ENCODE measurements at regions not wholly inside any gene's neighbourhood (a gene's known extent, or its start where the extent isn't known, plus 50 kb on each side); places are given as distances from the start of the nearest gene placed in this dataset.

DNA sequence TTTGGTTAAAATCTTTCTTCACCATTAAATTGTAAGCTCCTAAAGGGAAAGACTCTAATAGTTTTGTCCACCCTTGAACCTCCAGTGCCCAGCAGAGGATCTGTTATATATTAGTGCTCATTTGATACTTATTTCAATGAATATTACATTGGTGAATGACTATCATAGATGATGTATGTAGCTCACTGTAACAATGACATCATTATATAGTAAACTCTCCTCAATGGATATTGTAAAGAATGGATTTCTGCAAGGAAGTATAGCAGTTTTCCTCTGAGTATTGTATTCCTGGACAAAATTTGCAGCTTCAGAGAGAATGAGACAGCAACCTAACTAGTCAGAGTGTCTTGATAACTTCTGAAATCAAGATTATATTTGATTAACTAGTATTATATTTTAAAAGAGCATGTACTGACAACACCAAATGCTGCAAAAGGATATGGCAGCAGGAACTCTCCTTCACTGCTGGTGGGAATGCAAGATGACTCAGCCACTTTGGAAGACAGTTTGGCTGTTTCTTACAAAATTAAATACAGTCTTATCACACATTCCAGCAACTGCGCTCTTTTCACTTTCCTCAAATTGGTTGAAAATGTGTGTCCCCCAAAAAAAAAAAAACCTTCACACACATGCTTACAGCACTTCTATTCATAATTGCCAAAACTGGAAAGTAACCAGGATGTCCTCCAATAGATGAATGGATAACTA lies 189.8 kb upstream of the OPRM1 start:
- H3K36me3 Mint-ChIP-seq = no peaks in the 10 kb centered on the region
- peaks cover 0 to 6% (median 3%) of the 10 kb centered on the region in 3 donors for H3K9me3 Mint-ChIP-seq
- H3K4me3 Mint-ChIP-seq = no peak overlapping the region
- no peaks in the 10 kb centered on the region for H3K4me1 Mint-ChIP-seq
- H3K27ac Mint-ChIP-seq = no peak overlapping the region
- H3K27me3 Mint-ChIP-seq = no peaks in the 10 kb centered on the region

DNA sequence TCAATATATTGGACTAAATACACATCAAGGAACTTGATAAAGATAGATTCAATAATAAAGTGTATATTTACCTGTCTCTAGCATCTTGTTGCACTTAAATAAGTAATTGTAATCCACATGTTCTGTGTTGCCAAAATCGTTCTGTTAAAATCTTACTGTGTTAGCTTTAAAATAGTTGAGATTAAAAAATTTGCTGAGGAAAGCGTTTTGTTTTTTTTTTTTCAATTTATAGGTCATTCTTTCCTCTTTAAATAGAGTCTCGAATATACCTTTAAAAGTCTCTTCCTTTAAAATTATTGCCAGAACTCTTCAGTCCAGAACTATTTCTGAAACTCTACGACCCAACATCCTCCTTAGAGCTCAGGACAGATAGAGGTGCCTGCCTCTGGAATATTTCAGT lies 195.6 kb upstream of the OPRM1 start:
- Mint-ChIP-seq H3K27me3 (no peaks in the 10 kb centered on the region), H3K4me1 (no peaks in the 10 kb centered on the region), H3K27ac (no peak overlapping the region), H3K36me3 (no peaks in the 10 kb centered on the region), H3K4me3 (no peak overlapping the region), H3K9me3 (peaks cover 0 to 5% (median 0%) of the 10 kb centered on the region in 3 donors)

DNA sequence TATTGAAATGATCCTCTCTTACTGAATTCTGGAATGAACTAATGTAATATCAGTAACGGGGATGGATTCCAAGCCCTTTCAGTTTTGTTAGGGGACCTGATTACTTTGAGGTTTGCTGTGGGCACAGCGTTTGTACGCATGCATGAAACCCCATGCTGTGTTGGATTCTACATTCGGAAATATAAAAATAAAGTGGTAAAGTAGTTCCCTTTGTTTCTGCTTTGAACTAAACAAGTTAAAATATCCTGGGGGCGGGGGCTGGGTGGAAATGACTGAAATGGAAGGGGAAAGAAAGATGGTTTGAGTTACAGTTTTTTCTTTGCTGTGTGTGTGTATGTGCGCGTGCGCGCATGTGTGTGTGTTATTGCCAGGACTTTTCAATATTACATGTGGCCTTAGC lies 196.5 kb upstream of the OPRM1 start:
- H3K36me3 Mint-ChIP-seq = no peaks in the 10 kb centered on the region
- no peak overlapping the region for H3K27ac Mint-ChIP-seq
- no peak overlapping the region for H3K4me3 Mint-ChIP-seq
- no peaks in the 10 kb centered on the region for H3K4me1 Mint-ChIP-seq
- H3K9me3 Mint-ChIP-seq = peaks cover 0 to 5% (median 0%) of the 10 kb centered on the region in 3 donors
- H3K27me3 Mint-ChIP-seq = no peaks in the 10 kb centered on the region

DNA sequence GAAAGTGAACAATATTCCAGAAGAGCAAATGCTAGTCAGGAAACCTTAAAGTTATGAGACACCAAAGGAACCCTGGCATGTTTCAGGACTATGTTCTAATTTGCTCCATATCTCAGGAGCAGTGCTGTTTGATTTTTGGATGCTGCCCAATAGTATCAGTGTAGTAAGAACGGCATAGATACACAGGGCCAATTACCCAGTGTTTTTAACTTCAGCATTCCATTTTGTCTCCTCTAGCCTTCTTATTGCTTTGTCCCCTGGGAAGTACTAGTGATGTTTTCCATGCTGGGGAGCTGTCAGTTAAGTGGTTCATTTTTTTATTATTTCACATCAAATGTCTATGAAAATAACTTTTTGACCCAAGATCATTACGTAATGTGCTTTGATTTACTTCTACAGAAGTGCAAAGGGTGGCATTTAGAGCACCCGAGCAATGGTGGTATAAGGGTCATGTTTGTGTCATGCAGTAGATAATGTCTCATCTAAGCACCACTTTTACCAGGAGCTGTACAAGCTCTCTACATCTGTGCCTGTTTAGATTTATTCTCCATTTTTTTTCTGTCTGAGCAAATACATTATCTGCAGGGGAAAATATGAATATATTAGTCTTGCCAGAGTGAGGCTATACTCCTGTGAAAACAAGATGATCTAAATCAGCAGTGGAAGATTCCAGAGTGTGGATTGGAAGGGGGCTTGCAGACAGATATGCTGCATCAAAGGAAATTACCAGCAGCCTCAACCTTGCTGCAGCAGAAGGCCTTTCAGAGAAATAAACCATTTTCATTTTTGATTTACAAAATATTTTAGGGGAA lies 198.8 kb upstream of the OPRM1 start:
- H3K36me3 Mint-ChIP-seq = no peaks in the 10 kb centered on the region
- no peak overlapping the region for H3K27ac Mint-ChIP-seq
- no peaks in the 10 kb centered on the region for H3K4me1 Mint-ChIP-seq
- H3K4me3 Mint-ChIP-seq = no peak overlapping the region
- H3K27me3 Mint-ChIP-seq = no peaks in the 10 kb centered on the region
- peaks cover 0 to 2% (median 2%) of the 10 kb centered on the region in 3 donors for H3K9me3 Mint-ChIP-seq

DNA sequence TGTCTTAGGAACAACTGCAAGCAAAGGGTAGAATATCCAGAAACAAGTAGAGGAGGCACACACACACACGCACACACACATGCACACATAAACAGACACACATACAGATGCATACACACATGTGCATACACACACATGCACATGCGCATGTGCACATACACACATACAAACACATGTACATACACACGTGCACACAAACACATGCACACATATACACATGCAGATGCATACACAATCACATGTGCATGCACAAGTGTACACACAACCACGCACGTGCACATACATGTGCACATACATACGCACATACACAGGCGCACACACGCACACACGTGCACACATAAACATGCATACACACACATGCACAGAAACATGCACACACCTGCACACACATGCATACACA lies 206.5 kb upstream of the OPRM1 start:
- peaks cover 0 to 6% (median 0%) of the 10 kb centered on the region in 3 donors for H3K9me3 Mint-ChIP-seq
- H3K27ac Mint-ChIP-seq = no peak overlapping the region
- no peaks in the 10 kb centered on the region for H3K4me1 Mint-ChIP-seq
- no peaks in the 10 kb centered on the region for H3K36me3 Mint-ChIP-seq
- no peaks in the 10 kb centered on the region for H3K27me3 Mint-ChIP-seq
- no peak overlapping the region for H3K4me3 Mint-ChIP-seq

DNA sequence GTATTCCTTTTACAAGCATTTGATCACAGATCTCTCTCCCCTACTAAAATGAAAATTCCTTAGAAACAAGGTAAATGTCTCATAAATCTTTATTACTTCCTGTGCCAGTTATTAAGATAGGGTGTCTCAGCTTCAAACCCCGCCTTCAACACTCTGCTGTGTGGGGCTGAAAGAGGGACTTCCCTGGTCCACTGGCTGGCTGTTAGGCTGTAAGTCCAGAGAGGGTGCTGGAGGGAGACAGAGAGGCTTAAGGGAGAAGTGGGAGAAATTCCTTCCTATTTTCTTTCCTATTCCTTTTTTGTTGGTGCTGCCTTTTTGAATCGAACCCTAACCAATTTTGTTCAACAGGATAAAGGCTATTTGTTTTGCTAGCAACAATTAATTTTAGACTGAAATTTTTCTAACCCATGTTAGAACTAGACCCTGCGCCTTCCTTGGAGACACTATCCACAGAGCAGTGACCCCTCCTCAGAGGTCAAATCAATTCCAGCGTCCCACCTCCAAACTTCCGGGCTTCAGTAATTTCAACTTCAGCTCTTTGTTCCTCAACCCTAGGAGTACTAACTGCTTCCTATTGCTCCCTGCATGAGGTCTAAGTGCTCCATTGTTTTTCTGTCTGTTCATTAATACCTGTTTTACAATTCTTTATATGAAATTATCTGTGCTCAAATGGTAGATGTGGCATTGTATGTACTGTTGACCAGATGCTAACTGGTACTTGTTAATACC lies 207.5 kb upstream of the OPRM1 start:
- Mint-ChIP-seq H3K27ac (no peak overlapping the region), H3K9me3 (peaks cover 0 to 5% (median 0%) of the 10 kb centered on the region in 3 donors), H3K4me1 (no peaks in the 10 kb centered on the region), H3K27me3 (no peaks in the 10 kb centered on the region), H3K36me3 (no peaks in the 10 kb centered on the region), H3K4me3 (no peak overlapping the region)

DNA sequence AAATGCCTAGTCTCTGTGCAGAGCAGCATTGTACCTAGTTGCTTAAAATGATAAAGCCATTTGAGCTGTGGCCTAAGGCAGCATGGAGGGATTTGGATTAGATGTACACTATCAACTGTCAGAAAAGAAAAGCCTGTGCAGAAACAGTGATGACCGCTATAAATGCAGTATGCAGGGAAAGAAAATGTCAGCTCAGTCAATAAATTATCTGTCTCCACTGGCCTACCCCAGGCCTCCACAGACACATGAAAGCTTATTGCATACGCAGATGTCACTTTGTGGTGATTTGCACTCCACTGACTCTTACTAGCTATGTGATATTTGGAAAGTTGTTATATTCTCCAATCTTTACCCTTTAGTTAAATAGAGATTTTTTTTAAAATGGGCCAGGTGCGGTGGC lies 221.9 kb upstream of the OPRM1 start:
- Mint-ChIP-seq H3K27me3 (no peaks in the 10 kb centered on the region), H3K9me3 (peaks cover 2 to 14% (median 3%) of the 10 kb centered on the region in 3 donors), H3K4me1 (no peaks in the 10 kb centered on the region), H3K4me3 (no peak overlapping the region), H3K27ac (no peak overlapping the region), H3K36me3 (no peaks in the 10 kb centered on the region)

DNA sequence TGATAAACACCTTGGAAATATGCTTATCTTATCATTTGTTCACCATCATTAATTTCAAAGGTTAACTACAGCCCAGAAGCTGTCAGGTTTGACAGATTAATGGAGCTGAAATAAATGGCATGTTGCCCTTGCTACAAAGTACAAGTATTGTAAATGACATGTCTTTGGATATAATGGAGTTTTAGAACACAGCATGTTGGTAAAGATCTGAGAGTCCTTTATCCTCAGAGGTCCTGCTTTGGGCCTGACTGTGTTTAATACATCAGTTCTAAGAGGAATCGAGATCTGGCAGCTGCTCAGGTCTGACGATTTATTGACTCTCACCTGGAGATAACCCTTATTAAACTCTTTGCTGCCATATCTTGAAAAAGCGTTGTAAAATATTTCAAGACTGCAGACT lies 222.7 kb upstream of the OPRM1 start:
- H3K4me3 Mint-ChIP-seq = no peak overlapping the region
- H3K27ac Mint-ChIP-seq = no peak overlapping the region
- H3K9me3 Mint-ChIP-seq = peaks cover 2 to 17% (median 5%) of the 10 kb centered on the region in 3 donors
- H3K4me1 Mint-ChIP-seq = no peaks in the 10 kb centered on the region
- no peaks in the 10 kb centered on the region for H3K36me3 Mint-ChIP-seq
- no peaks in the 10 kb centered on the region for H3K27me3 Mint-ChIP-seq

DNA sequence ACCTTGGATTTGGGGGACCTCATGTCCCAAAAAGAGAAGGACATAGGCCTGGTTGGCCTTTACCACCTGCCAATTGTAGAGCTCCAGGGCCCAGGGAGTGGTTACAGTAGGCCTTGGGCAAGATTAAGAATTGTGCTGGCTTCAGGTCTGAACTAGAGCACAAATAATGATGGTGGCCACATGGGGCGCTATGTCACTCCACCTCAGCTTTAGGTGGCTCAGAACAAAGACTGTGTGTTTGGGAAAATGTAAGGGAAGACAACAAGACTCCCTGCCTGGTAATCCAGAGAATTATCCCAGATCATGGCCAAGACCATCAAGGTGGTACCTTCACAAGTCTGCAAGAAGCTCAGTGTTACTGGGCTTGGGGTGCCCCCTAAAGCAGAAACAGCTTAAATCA lies 224.9 kb upstream of the OPRM1 start:
- peaks cover 0 to 18% (median 5%) of the 10 kb centered on the region in 3 donors for H3K9me3 Mint-ChIP-seq
- no peaks in the 10 kb centered on the region for H3K27me3 Mint-ChIP-seq
- H3K4me3 Mint-ChIP-seq = no peak overlapping the region
- H3K4me1 Mint-ChIP-seq = no peaks in the 10 kb centered on the region
- H3K36me3 Mint-ChIP-seq = no peaks in the 10 kb centered on the region
- H3K27ac Mint-ChIP-seq = no peak overlapping the region

DNA sequence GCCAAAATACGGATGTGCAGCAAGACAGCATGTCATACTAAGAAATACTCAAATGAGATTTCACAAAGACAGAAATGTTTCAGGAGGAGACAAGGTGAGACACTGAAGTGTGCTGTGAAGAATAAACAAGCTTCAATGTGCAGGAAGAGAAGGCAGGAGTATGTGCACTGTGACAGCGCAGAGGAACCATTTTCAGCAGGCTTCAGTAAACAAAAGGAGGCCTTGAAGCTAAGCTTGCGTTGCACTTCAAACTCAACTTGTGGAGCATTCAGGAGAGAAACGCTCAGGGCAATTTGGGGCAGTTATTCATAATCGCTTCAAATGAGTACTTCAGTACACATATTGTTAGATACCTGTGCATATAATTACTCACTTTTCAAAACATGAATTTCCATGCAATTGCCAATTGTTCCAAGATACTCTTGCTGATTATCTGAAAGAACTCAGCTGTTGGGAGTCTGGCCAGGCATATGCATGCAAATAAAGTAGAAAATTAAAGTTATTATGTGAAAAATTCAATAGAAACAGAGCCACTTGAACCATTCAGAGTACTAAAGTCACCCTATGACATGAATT lies 234.2 kb upstream of the OPRM1 start:
- no peaks in the 10 kb centered on the region for H3K36me3 Mint-ChIP-seq
- H3K27me3 Mint-ChIP-seq = no peaks in the 10 kb centered on the region
- H3K4me3 Mint-ChIP-seq = no peak overlapping the region
- H3K27ac Mint-ChIP-seq = no peak overlapping the region
- peaks cover 0 to 3% (median 0%) of the 10 kb centered on the region in 3 donors for H3K9me3 Mint-ChIP-seq
- H3K4me1 Mint-ChIP-seq = no peaks in the 10 kb centered on the region

DNA sequence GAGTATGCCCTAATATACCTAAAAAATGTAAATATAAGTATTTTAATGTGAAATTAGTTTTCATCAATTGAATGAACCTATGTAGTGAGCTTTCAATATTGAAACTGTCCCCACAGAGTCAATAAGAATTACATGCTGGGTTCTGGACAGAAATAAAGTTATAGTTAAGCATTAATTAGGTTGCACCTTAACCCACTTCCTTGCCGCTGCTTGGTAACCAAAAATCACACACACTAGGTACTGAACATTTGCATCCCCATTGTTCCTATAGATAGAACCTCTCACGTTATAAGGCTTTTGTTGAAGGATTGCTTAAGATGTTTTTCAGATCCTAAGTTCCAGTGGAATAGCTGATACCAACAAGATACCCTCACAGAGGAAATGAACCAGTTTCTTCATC lies 237.1 kb upstream of the OPRM1 start:
- no peaks in the 10 kb centered on the region for H3K36me3 Mint-ChIP-seq
- peaks cover 0 to 1% (median 0%) of the 10 kb centered on the region in 3 donors for H3K4me1 Mint-ChIP-seq
- peaks cover 0 to 3% (median 0%) of the 10 kb centered on the region in 3 donors for H3K9me3 Mint-ChIP-seq
- no peak overlapping the region for H3K27ac Mint-ChIP-seq
- no peaks in the 10 kb centered on the region for H3K27me3 Mint-ChIP-seq
- no peak overlapping the region for H3K4me3 Mint-ChIP-seq

DNA sequence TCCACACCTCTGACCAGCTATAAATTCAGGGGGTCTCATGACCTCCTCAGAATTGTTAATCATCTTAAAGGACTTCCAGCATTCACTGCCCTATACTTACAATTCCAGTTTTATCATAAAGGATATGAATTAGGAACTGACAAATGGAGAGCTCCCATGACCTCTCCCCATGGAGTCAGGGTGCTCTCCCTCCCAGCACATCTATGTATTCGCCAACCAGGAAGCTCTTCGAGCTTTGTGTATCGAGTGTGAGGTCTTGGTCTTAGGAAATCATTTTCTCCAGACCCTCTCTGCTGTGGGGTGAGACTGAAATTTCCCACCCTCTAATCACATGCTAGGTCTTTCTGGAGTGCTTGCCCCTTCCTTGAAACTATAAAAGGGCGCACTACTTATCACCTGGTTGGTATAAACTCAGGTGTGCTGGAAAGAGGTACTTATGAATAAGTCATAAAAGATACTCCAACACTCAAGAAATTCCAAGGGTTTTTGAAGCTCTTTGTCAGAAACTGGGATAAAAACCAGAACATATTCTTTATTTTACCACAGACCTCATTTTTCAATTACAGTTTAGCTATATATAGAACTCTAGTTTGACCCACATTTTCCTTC lies 238.4 kb upstream of the OPRM1 start:
- no peak overlapping the region for H3K27ac Mint-ChIP-seq
- H3K27me3 Mint-ChIP-seq = no peaks in the 10 kb centered on the region
- H3K4me3 Mint-ChIP-seq = no peak overlapping the region
- peaks cover 0 to 3% (median 0%) of the 10 kb centered on the region in 3 donors for H3K9me3 Mint-ChIP-seq
- H3K4me1 Mint-ChIP-seq = peaks cover 0 to 1% (median 0%) of the 10 kb centered on the region in 3 donors
- H3K36me3 Mint-ChIP-seq = no peaks in the 10 kb centered on the region

DNA sequence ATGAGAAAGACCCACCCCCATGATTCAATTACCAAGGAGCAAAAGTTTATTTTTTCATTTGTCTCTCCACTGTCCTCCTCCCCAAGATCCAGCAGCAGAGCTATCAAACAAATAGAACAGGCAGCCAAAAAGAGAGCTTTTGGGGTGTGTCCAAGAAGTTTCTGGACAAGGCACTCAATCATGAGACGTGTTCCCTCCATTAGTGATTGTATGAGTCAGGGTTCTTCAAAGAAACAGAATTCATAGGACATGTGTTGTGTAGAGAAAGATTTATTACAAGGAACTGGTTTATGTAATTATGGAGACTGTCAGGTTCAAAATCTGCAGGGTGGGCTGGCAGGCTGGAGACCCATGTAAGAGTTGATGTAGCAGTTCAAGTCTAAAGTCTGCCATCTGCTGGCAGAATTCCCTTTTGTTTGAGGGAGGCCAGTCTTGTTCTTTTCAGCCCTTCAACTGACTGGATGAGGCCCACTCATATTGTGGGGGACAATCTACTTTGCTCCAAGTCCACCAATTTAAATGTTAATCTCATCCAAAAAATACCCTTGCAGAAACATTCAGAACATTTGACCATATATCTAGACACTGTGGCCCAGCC lies 248.1 kb upstream of the OPRM1 start:
- no peak overlapping the region for H3K27ac Mint-ChIP-seq
- H3K4me1 Mint-ChIP-seq = no peaks in the 10 kb centered on the region
- H3K27me3 Mint-ChIP-seq = no peaks in the 10 kb centered on the region
- H3K36me3 Mint-ChIP-seq = no peaks in the 10 kb centered on the region
- H3K9me3 Mint-ChIP-seq = peaks cover 0 to 1% (median 0%) of the 10 kb centered on the region in 3 donors
- H3K4me3 Mint-ChIP-seq = no peak overlapping the region

DNA sequence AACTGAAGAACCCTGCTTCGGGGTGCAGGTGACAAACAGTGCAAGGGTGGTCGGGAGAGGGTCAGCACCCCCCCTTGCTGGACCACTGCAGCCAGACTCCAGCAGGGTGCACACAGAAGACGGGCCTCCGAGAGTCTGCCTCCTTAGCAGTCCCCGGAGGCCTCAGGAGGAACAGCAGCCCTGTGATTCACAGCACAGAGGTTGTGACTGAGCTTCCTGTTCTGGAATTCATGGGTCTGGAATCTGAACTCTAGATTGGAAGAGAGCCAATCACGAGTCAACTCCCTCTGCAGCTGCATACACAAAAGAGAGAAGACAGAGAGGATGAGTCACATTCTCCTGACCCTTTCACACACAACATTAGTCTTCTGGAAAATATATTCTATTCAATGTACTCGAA lies 249.0 kb upstream of the OPRM1 start:
- Mint-ChIP-seq H3K4me3 (no peak overlapping the region), H3K36me3 (no peaks in the 10 kb centered on the region), H3K27ac (no peak overlapping the region), H3K9me3 (peaks cover 0 to 2% (median 1%) of the 10 kb centered on the region in 3 donors), H3K4me1 (no peaks in the 10 kb centered on the region), H3K27me3 (no peaks in the 10 kb centered on the region)
